GM18870 (cell line): ENCODE measurements at regions not wholly inside any gene's neighbourhood (a gene's known extent, or its start where the extent isn't known, plus 50 kb on each side); places are given as distances from the start of the nearest gene placed in this dataset.

Source experiments
- ATAC-seq: cut with Tn5 transposase; IDR thresholded peaks from one replicate; pipeline ENCODE4 v1.9.1; 2021; ENCODE audit warnings: moderate library complexity; ENCODE audit not compliant: unreplicated experiment

GRCh38 chr2:228722311-228722710 lies 540.8 kb upstream of the SPHKAP start:
- ATAC-seq = no peak

GRCh38 chr2:228720895-228721294 lies 539.4 kb upstream of the SPHKAP start:
- no peak for ATAC-seq

- no peak for ATAC-seq
Observed at GRCh38 chr2:228709788-228710371, 528.4 kb upstream of the SPHKAP start.

- no peak for ATAC-seq
Observed at GRCh38 chr2:228707846-228708245, 526.4 kb upstream of the SPHKAP start.

- ATAC-seq = no peak
Observed at GRCh38 chr2:228705318-228705717, 523.8 kb upstream of the SPHKAP start.

GRCh38 chr2:228703152-228703551 lies 521.7 kb upstream of the SPHKAP start:
- no peak for ATAC-seq

- no peak for ATAC-seq
Observed at GRCh38 chr2:228701506-228701905, 520.0 kb upstream of the SPHKAP start.

- ATAC-seq = no peak
Observed at GRCh38 chr2:228700638-228701037, 519.2 kb upstream of the SPHKAP start.

GRCh38 chr2:228699888-228700287 lies 518.4 kb upstream of the SPHKAP start:
- ATAC-seq = no peak

GRCh38 chr2:228699400-228699799 lies 517.9 kb upstream of the SPHKAP start:
- no peak for ATAC-seq

- no peak for ATAC-seq
Observed at GRCh38 chr2:228698963-228699362, 517.5 kb upstream of the SPHKAP start.

GRCh38 chr2:228697456-228697855 lies 516.0 kb upstream of the SPHKAP start:
- ATAC-seq = no peak

GRCh38 chr2:228690681-228691080 lies 509.2 kb upstream of the SPHKAP start:
- ATAC-seq = no peak

GRCh38 chr2:228689053-228689452 lies 507.6 kb upstream of the SPHKAP start:
- no peak for ATAC-seq

- ATAC-seq = no peak
Observed at GRCh38 chr2:228688007-228688645, 506.6 kb upstream of the SPHKAP start.

GRCh38 chr2:228681979-228682378 lies 500.5 kb upstream of the SPHKAP start:
- no peak for ATAC-seq

GRCh38 chr2:228681426-228681825 lies 499.9 kb upstream of the SPHKAP start:
- no peak for ATAC-seq

- ATAC-seq = no peak
Observed at GRCh38 chr2:228678110-228678509, 496.6 kb upstream of the SPHKAP start.

GRCh38 chr2:228675646-228676045 lies 494.2 kb upstream of the SPHKAP start:
- ATAC-seq = no peak

- ATAC-seq = no peak
Observed at GRCh38 chr2:228675091-228675490, 493.6 kb upstream of the SPHKAP start.

GRCh38 chr2:228673876-228674554 lies 492.5 kb upstream of the SPHKAP start:
- no peak for ATAC-seq

- ATAC-seq = no peak
Observed at GRCh38 chr2:228669690-228670089, 488.2 kb upstream of the SPHKAP start.
